ENCODE measurements at regions not wholly inside any gene's neighbourhood (a gene's known extent, or its start where the extent isn't known, plus 50 kb on each side); places are given as distances from the start of the nearest gene placed in this dataset.
"Not testable (repeated sequence)": the region's sequence is repeated elsewhere in the genome, so short reads cannot be mapped to it uniquely, and the experiment has no call there.

DNA sequence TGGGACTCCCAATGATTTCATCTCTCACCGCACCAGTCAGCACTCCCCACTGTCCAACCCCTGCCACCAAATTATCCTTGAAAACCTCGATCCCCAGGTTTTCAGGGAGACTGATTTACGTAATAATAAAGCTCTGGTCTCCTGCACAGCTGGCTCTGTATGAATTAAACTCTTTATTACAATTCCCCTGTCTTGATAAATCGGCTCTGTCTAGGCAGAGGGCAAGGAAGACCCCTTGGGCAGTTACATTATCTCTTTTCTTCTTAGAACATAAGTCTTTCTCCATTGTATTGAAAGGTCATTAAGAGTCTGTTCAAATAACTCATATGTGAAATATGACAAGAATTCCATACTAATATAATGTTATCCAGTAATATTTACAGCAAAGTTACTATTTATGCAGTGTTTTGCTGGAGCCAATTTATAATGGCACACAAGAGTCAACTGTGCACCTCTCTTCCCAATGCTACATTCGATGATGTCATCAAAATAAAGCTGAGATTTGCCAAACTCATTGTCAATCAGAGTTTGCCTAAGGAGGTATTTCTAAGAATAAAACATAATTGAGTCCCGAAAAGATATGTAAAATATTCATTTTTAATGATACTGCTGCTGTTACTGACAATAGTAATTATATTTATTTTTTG, 1297.2 kb upstream of the LRRTM3 start:
- DNase-seq (ENCODE audit: low spot score) (no peak), ATAC-seq (no peak)
- intact Hi-C loops (cut with DNase I): no loop called here

DNA sequence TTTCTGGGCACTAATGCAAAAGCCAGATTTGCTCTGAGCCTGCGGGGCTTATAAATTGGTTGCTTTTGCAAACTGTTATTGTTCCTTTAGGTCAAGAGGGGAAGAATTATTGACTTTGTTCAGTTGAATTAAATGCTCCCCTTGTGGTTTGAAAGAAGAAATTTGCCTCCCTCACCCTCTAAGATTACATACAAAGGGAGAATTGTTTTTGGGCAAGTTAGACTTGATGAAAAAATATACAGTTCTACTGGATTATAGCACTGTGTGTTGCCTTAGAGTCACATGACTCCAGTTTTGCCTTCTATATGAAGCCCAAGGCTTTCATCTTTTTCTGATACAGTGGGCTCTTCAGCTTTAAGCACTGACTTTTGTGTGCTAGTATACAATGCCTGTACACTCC, 1265.8 kb upstream of the LRRTM3 start:
- ATAC-seq (no peak), DNase-seq (ENCODE audit: low spot score) (no peak)
- intact Hi-C loops (cut with DNase I): no loop called here

DNA sequence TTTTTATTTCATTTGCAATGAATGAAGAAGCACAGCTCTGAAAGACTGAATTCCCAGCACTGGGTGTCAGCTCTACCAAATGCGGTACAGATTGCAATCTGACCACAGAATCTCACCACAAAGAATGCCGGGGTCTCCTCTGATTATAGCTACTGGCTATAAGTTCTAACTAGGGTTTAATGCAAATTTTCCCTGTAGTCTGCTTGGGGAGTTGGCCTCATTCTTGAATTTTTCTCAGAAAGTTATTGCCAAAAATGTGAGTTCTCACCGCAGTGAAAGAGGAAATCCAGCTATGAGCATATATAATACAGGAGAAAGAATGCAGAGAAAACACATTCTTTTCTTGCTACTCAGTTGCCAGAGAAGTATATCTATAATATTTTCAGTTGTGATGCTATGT, 1255.7 kb upstream of the LRRTM3 start:
- intact Hi-C loops (cut with DNase I): no loop called here
- DNase-seq (ENCODE audit: low spot score): no peak
- no peak for ATAC-seq

DNA sequence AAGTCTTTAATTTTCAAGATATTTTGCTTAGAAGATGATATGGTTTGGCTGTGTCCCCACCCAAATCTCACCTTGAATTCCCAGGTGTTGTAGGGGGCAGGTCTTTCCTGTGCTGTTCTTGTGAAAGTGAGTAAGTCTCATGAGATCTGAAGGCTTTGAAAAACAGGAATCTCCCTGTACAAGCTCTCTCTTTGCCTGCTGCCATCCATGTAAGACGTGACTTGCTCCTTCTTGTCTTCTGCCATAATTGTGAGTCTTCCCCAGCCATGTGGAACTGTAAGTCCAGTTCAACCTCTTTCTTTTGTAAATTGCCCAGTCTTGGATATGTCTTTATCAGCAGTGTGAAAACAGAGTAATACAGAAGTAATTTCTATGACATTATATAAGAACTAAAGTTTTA, 1255.2 kb upstream of the LRRTM3 start:
- intact Hi-C loops (cut with DNase I); ATAC-seq: not testable (repeated sequence)

DNA sequence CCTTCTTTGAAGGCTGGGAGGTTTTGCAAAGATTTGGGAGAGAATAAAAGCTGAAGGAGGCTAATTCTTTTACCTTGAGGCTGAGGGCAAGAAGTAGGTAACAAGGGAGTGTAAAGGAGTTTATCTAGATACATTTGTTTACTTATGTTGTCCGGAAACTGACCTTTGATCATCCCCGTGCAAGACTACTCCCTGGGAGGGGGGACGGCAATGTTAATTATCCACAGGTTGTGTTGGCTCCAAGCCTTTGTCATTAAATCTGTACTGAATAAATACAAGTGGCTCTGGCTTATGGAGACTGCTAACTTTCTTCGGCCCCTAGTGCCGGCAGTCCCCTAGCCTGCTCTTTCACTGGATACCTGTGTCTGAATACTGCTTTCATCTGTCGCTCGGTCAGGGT, 1250.6 kb upstream of the LRRTM3 start:
- intact Hi-C loops (cut with DNase I): no loop called here
- ATAC-seq (no peak), DNase-seq (ENCODE audit: low spot score) (no peak)

More for the DNA sequence above, 1255.2 kb upstream of the LRRTM3 start:
- DNase-seq (ENCODE audit: low spot score): not testable (repeated sequence)

DNA sequence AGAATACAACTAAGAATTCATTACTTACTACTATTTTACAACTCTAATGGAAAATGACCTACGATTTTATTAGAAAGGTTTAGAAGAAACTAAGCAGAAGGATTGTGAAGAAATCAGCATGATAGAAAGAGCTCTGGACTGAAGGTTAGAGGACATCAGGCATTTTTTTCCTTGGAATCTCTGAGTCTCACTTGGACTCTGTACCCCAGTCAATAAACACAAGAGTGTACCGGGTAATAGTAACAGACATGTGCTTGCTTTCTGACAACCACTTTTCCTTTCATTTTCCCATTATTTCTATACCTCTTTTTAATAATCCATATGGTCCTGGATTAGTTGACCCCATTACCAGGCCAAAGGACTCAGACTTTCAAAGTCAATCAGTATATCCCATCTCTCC, 1240.9 kb upstream of the LRRTM3 start:
- DNase-seq (ENCODE audit: low spot score) (no peak), ATAC-seq (no peak)
- intact Hi-C loops (cut with DNase I): no loop called here

GRCh38 chr10:65701168-65701776, 1224.6 kb upstream of the LRRTM3 start:
- intact Hi-C loops (cut with DNase I): no loop called here

DNA sequence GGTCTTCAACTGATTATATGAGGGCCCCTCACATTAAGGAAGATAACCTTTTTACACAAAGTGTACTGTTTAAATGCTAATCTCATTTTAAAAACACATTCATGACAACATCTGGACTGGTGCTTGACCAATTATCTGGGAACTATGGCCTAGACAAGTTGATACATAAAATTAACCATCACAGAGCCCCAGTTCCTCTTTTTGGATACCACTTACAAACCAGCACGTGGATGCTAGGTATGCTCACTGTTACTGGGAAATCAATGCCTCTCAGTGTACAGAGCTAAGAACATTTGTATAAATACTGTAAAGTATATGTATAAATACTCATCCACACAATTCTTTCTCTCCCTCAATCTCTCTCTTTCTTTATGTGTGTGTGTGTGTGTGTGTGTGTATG, 1217.8 kb upstream of the LRRTM3 start:
- DNase-seq (ENCODE audit: low spot score) (no peak), ATAC-seq (no peak)
- intact Hi-C loops (cut with DNase I): no loop called here

More at GRCh38 chr10:65701168-65701776, 1224.6 kb upstream of the LRRTM3 start:
- DNase-seq (ENCODE audit: low spot score) (no peak), ATAC-seq (no peak)

DNA sequence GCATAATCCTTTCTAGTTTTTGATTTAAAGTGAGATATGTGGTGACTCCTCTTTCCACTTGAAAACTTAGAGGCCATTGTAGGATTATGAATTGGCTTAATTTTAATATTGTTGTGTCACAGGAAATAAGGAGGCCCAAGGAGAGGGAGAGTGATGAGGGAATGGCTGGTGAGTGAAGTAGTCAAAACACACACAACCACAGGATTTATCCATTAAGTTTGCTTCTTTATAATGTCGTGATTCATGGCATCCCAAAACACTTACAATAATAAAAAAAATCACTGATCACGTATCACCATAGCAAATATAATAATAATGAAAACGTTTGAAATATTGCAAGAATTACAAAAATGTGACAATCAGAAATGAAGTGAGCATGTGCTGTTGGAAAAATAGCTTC, 1215.5 kb upstream of the LRRTM3 start:
- intact Hi-C loops (cut with DNase I): no loop called here
- DNase-seq (ENCODE audit: low spot score): no peak
- ATAC-seq: no peak

DNA sequence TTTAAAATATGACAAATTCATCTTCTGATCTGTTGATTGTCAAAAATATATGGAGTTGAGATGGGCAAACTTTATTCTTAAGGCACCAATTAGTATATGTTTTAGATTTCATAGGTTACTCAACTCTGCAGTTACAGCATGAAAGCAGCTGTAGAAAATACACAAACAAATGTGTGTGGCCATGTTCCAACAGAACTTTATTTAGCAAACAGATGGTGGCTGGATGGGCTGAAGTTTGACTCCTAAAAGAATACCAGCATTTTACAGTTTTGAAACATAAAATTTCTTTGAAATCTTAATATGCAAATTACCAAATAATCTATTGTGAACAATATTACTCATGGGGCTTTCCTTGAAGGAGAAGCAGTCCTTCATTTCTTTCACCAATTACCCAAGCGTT, 1206.0 kb upstream of the LRRTM3 start:
- ATAC-seq: no peak
- no peak for DNase-seq (ENCODE audit: low spot score)
- intact Hi-C loops (cut with DNase I): no loop called here

GRCh38 chr10:65720901-65721300, 1204.9 kb upstream of the LRRTM3 start:
- DNase-seq (ENCODE audit: low spot score): no peak
- intact Hi-C loops (cut with DNase I): no loop called here
- no peak for ATAC-seq

- ATAC-seq (no peak), DNase-seq (ENCODE audit: low spot score) (no peak)
- intact Hi-C loops (cut with DNase I): no loop called here
Measured at GRCh38 chr10:65723525-65723924, 1202.3 kb upstream of the LRRTM3 start.

DNA sequence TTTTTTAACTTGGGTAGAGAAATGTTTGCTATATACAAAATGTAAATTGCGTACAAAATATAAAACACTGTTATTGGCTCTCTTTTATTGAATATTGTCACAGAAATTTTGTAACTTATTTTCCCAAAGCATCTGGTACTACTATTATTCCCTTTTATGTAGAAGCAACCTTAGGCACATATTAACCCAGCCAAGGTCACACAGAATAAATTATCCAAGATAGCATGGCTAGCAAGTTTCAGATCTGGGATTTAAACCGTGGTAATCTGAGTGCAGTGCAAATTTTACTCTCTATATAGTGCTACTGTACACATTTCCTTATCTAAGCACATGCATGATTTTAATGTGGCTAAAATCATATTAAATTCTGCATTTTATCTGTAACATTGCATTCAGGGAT, 1190.5 kb upstream of the LRRTM3 start:
- intact Hi-C loops (cut with DNase I): no loop called here
- DNase-seq (ENCODE audit: low spot score) (no peak), ATAC-seq (no peak)

GRCh38 chr10:65742906-65743305, 1182.9 kb upstream of the LRRTM3 start:
- intact Hi-C loops (cut with DNase I): no loop called here
- no peak for DNase-seq (ENCODE audit: low spot score)
- ATAC-seq: no peak

GRCh38 chr10:65751218-65751617, 1174.6 kb upstream of the LRRTM3 start:
- ATAC-seq (no peak), DNase-seq (ENCODE audit: low spot score) (no peak)
- intact Hi-C loops (cut with DNase I): no loop called here

DNA sequence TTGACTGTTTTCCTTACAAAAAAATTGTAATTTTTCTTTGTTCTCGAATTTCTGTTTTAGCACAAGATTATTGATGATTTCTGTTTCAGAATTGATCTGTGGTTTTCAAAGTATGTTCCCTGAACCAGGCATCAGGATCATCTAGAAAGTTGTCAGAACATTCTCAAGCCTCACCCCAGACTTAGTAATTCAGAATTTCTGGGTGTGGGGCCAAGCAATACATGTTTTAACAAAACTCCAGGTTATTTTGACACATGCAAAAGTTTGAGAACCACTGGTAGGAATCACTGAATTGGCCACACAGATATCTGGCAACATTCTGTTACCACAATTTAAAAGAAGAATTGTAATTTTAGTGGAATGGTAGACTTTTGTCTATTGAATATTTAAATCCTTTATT, 1173.9 kb upstream of the LRRTM3 start:
- DNase-seq (ENCODE audit: low spot score): no peak
- no peak for ATAC-seq
- intact Hi-C loops (cut with DNase I): no loop called here

DNA sequence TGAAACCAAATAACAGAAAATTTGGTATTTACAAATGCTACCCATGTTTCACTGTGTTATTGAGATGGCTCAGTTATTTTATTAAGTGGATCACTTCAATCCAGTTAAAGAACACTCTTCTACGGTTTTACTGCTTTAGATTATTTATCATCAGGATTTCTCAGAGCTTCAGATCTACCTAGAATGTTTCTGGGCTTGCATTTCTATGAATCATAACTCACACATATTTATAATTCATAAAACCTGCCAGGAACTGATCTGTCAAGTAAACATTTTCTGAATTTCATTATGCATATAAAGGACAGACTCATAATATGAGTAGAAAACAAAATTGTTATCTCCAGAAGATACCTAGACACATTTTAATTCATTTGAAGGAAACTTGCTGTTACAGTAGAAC, 1172.3 kb upstream of the LRRTM3 start:
- ATAC-seq: no peak
- intact Hi-C loops (cut with DNase I): no loop called here
- DNase-seq (ENCODE audit: low spot score): no peak

GRCh38 chr10:65754112-65754511, 1171.7 kb upstream of the LRRTM3 start:
- no peak for ATAC-seq
- intact Hi-C loops (cut with DNase I): no loop called here
- DNase-seq (ENCODE audit: low spot score): no peak

DNA sequence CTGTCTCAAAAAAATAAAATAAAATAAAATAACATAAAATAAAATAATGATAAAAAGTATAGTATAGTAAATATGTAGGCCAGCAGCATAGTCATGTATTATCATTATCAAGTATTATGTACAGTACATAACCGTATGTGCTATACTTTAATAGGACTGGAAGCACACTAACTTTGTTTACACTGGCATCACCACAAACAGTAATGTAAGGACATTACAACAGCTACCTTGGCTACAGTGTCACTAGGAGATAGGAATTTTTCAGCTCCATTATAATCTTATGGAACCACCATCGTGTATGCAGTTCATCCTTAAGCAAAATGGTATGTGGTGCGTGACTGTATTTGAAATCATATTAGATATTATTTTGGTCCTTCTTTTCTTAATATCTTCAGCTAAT, 1163.5 kb upstream of the LRRTM3 start:
- DNase-seq (ENCODE audit: low spot score) (no peak), ATAC-seq (no peak)
- intact Hi-C loops (cut with DNase I): no loop called here

DNA sequence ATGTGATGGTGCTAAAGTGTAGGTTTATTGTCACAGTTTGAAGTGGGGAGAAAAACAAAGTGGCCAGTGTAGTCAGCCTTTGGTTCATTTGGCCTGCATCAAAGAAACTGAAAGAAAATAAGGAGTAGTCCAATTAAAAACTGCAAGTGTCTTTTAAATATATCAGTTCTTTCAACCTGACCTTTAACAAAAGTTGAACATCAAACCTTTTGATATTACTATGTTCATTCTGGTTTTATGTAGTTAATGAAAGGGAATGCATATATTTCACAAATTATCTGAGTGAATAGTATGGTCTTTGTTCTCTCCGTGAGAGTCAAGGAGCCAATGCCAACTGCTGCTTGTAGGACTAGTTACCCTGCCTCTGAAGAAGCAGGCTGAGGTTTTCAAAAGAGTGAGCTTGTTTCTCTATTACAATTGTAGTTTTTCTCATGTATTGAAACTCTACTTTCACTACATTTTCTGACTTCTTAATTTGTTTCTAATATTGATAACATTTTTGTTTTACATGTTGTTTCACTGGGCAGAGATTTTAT, 1160.8 kb upstream of the LRRTM3 start:
- no peak for DNase-seq (ENCODE audit: low spot score)
- intact Hi-C loops (cut with DNase I): no loop called here
- no peak for ATAC-seq

DNA sequence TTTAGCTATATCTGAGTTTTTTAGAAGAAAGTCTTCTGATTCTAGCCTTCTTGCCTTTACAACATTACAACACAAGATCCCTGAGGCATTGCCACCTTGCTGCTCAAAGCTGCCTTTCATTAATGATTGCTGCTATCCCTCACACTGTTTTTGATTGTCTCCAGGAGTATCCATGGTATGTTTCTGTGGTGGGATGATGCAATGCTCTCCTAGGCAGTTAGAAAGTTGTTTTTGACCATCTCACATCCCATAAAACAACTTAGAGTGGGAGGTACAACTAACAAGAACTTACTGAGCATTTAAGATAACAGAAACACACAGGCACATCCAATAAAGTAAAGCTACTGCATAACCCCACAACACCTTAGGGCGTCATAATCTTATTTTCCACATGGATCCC, 1156.0 kb upstream of the LRRTM3 start:
- no peak for ATAC-seq
- intact Hi-C loops (cut with DNase I): no loop called here

More for the DNA sequence above, 1156.0 kb upstream of the LRRTM3 start:
- no peak for DNase-seq (ENCODE audit: low spot score)

Measured in sciatic nerve (tissue), 2 donors.